WTC11 (cell line): ENCODE measurements at regions not wholly inside any gene's neighbourhood (a gene's known extent, or its start where the extent isn't known, plus 50 kb on each side); places are given as distances from the start of the nearest gene placed in this dataset.

Experiments
- ATAC-seq: fragments of 200-7000 bp; cut with Tn5 transposase; 2 replicates; pipeline ENCODE4 v1.10.0; 2021; ENCODE audit warnings: mild to moderate bottlenecking, moderate library complexity
- CTCF ChIA-PET: fragments of 300-600 bp; sonication (Branson Sonifier 250); formaldehyde crosslinking; loops from one replicate; lab custom pipeline; 2021; ENCODE audit warnings: antibody characterized with exemption; lab: Charles Lee
- POLR2A ChIA-PET: fragments of 350-600 bp; sonication (Branson Sonifier 250); formaldehyde crosslinking; loops from one replicate; lab custom pipeline; 2021; ENCODE audit warnings: antibody characterized with exemption; lab: Charles Lee
- DNase-seq: peaks from one replicate; pipeline ENCODE4 v3.0.0; 2021; ENCODE audit warnings: low spot score
- H3K27ac Mint-ChIP-seq: 2 replicates; pipeline ENCODE4 v1.8.0; 2021; ENCODE audit warnings: mixed read lengths
- H3K27me3 Mint-ChIP-seq: 2 replicates; pipeline ENCODE4 v1.8.0; 2021; ENCODE audit warnings: low read depth, mild to moderate bottlenecking, moderate library complexity, mixed read lengths
- H3K36me3 Mint-ChIP-seq: 2 replicates; pipeline ENCODE4 v1.8.0; 2021; ENCODE audit warnings: mixed read lengths
- H3K4me1 Mint-ChIP-seq: 2 replicates; pipeline ENCODE4 v1.8.0; 2022; ENCODE audit warnings: mixed read lengths
- H3K4me3 Mint-ChIP-seq: 2 replicates; pipeline ENCODE4 v1.8.0; 2021; ENCODE audit warnings: mild to moderate bottlenecking, moderate library complexity, mixed read lengths
- H3K9me3 Mint-ChIP-seq: 2 replicates; pipeline ENCODE4 v1.8.0; 2021; ENCODE audit warnings: mixed read lengths
- AFF4 ChIP-seq: sonication (generic); formaldehyde crosslinking; IDR thresholded peaks from 2 replicates; pipeline ENCODE4 v1.8.1; 2023; ENCODE audit warnings: mild to moderate bottlenecking, missing genetic modification reagents, borderline replicate concordance
- ATF1 ChIP-seq: sonication (generic); formaldehyde crosslinking; IDR thresholded peaks from 2 replicates; pipeline ENCODE4 v1.8.1; 2023; ENCODE audit warnings: mild to moderate bottlenecking, moderate library complexity, missing genetic modification reagents
- ATF6 ChIP-seq: sonication (generic); formaldehyde crosslinking; IDR thresholded peaks from 2 replicates; pipeline ENCODE4 v1.8.1; 2023; ENCODE audit warnings: mild to moderate bottlenecking, missing genetic modification reagents
- CBFB ChIP-seq: sonication (generic); formaldehyde crosslinking; IDR thresholded peaks from 2 replicates; pipeline ENCODE4 v1.8.1; 2022; ENCODE audit warnings: mild to moderate bottlenecking, low read depth, missing genetic modification reagents
- EMX1 ChIP-seq: fragments of 250-450 bp; sonication (Bioruptor Pico); IDR thresholded peaks from 2 replicates; pipeline ENCODE4 v1.8.0; 2021; ENCODE audit warnings: mild to moderate bottlenecking
- ESRRA ChIP-seq: sonication (generic); formaldehyde crosslinking; IDR thresholded peaks from 2 replicates; pipeline ENCODE4 v1.8.1; 2022; ENCODE audit warnings: mild to moderate bottlenecking, missing genetic modification reagents, borderline replicate concordance
- HMGA2 ChIP-seq: fragments of 250-450 bp; sonication (Bioruptor Pico); IDR thresholded peaks from 2 replicates; pipeline ENCODE4 v1.4.0; 2021; ENCODE audit warnings: mild to moderate bottlenecking, moderate library complexity
- KAT7 ChIP-seq: sonication (generic); formaldehyde crosslinking; IDR thresholded peaks from 2 replicates; pipeline ENCODE4 v1.8.1; 2023; ENCODE audit warnings: missing genetic modification reagents, mild to moderate bottlenecking, borderline replicate concordance
- MLX ChIP-seq: sonication (generic); formaldehyde crosslinking; IDR thresholded peaks from 2 replicates; pipeline ENCODE4 v1.8.1; 2023; ENCODE audit warnings: mild to moderate bottlenecking, missing genetic modification reagents, moderate library complexity
- NFE2L1 ChIP-seq: sonication (generic); formaldehyde crosslinking; IDR thresholded peaks from 2 replicates; pipeline ENCODE4 v1.8.1; 2023; ENCODE audit warnings: missing genetic modification reagents
- NR1H2 ChIP-seq: sonication (generic); formaldehyde crosslinking; IDR thresholded peaks from 2 replicates; pipeline ENCODE4 v1.9.0; 2021; ENCODE audit warnings: mild to moderate bottlenecking, moderate library complexity, missing genetic modification reagents
- SMAD4 ChIP-seq: sonication (generic); formaldehyde crosslinking; IDR thresholded peaks from 2 replicates; pipeline ENCODE4 v1.8.0; 2022; ENCODE audit warnings: mild to moderate bottlenecking, missing genetic modification reagents
- SP1 ChIP-seq: sonication (generic); formaldehyde crosslinking; conservative IDR thresholded peaks from 2 replicates; pipeline ENCODE4 v1.8.1; 2022; ENCODE audit warnings: missing genetic modification reagents
- ZBTB43 ChIP-seq: sonication (generic); formaldehyde crosslinking; IDR thresholded peaks from 2 replicates; pipeline ENCODE4 v1.8.1; 2023; ENCODE audit warnings: mild to moderate bottlenecking, missing genetic modification reagents
- ZNF232 ChIP-seq: sonication (generic); formaldehyde crosslinking; IDR thresholded peaks from 2 replicates; pipeline ENCODE4 v1.8.0; 2022; ENCODE audit warnings: mild to moderate bottlenecking, missing genetic modification reagents
- ZNF281 ChIP-seq: sonication (generic); formaldehyde crosslinking; IDR thresholded peaks from 2 replicates; pipeline ENCODE4 v1.8.0; 2023; ENCODE audit warnings: mild to moderate bottlenecking, missing genetic modification reagents
- ZNF532 ChIP-seq: fragments of 250-450 bp; sonication (Bioruptor Pico); IDR thresholded peaks from 2 replicates; pipeline ENCODE4 v1.9.0; 2021; ENCODE audit warnings: mild to moderate bottlenecking, borderline replicate concordance

- H3K9me3 Mint-ChIP-seq: no peaks in the 10 kb centered on the region
- no peaks in the 10 kb centered on the region for H3K36me3 Mint-ChIP-seq
- no peak overlapping the region for H3K27ac Mint-ChIP-seq
- DNase-seq (no peak), ATAC-seq (no peak)
- TF ChIP-seq ATF6 (CRISPR knock-in tag) (no peak), NR1H2 (no peak)
- no peak overlapping the region for H3K4me3 Mint-ChIP-seq
- H3K27me3 Mint-ChIP-seq: no peaks in the 10 kb centered on the region
- H3K4me1 Mint-ChIP-seq: no peaks in the 10 kb centered on the region
- ChIA-PET CTCF (no interaction called here), POLR2A (no interaction called here)
Measured at GRCh38 chr9:30900706-30901105, 1483.7 kb upstream of the ACO1 start.

GRCh38 chr9:30913331-30913730 lies 1471.1 kb upstream of the ACO1 start:
- peaks cover 9% of the 10 kb centered on the region for H3K9me3 Mint-ChIP-seq
- ATAC-seq: peak; percentile 100
- TF ChIP-seq AFF4 (no peak), CBFB (CRISPR knock-in tag) (no peak), EMX1 (no peak), MLX (CRISPR knock-in tag) (no peak), HMGA2 (CRISPR knock-in tag) (no peak), ESRRA (CRISPR knock-in tag) (no peak), NFE2L1 (CRISPR knock-in tag) (no peak), SP1 (no peak), KAT7 (CRISPR knock-in tag) (no peak), ZBTB43 (CRISPR knock-in tag) (no peak), ZNF281 (CRISPR knock-in tag) (no peak), ZNF532 (no peak), ZNF232 (CRISPR knock-in tag) (no peak), ATF1 (CRISPR knock-in tag) (no peak), SMAD4 (CRISPR knock-in tag) (no peak)
- ChIA-PET CTCF (no interaction called here), POLR2A (interaction anchor here (0.7 kb wide), 1 partner anchor 487 kb away, joined by 3 read pairs; no protein-coding TSS in a partner anchor)
- DNase-seq: peak; percentile 42
- H3K36me3 Mint-ChIP-seq: peaks cover 7% of the 10 kb centered on the region
- H3K4me1 Mint-ChIP-seq: peaks cover 18% of the 10 kb centered on the region
- H3K27me3 Mint-ChIP-seq: peaks cover 81% of the 10 kb centered on the region
- H3K4me3 Mint-ChIP-seq: no peak overlapping the region
- no peak overlapping the region for H3K27ac Mint-ChIP-seq
